ENCODE measurements at regions not wholly inside any gene's neighbourhood (a gene's known extent, or its start where the extent isn't known, plus 50 kb on each side); places are given as distances from the start of the nearest gene placed in this dataset.

DNA sequence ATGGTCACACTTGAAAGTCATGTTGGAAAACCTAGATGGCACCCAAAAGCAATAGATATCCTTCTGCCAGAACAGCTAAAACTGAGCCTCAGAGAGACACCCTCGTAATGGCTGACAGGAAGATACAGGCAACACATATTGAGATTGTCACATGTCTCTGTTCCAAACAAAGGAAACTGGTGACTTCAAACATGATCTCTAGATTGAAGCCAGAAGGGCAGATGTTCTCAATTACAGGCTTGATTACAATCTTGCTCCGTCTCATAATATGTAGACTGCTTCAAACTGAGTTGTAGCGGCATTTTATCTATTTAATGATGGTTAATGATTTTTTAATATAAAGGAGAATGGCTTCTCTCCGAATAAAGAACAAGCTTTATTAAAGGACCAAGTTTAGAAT, 774.3 kb downstream of the KCTD16 start:
- TF ChIP-seq, protein P1, sequence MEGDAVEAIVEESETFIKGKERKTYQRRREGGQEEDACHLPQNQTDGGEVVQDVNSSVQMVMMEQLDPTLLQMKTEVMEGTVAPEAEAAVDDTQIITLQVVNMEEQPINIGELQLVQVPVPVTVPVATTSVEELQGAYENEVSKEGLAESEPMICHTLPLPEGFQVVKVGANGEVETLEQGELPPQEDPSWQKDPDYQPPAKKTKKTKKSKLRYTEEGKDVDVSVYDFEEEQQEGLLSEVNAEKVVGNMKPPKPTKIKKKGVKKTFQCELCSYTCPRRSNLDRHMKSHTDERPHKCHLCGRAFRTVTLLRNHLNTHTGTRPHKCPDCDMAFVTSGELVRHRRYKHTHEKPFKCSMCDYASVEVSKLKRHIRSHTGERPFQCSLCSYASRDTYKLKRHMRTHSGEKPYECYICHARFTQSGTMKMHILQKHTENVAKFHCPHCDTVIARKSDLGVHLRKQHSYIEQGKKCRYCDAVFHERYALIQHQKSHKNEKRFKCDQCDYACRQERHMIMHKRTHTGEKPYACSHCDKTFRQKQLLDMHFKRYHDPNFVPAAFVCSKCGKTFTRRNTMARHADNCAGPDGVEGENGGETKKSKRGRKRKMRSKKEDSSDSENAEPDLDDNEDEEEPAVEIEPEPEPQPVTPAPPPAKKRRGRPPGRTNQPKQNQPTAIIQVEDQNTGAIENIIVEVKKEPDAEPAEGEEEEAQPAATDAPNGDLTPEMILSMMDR (IDR thresholded peaks at IDR 0.05; ENCODE audit: borderline replicate concordance, control extremely low read depth, extremely low read depth, insufficient read depth, missing control alignments): no peak
- in situ Hi-C loops (cut with MboI; ENCODE audit: low sequenced_read_pairs, unreplicated experiment): no loop called here
- DNase-seq (ENCODE audit: low spot score): no peak

DNA sequence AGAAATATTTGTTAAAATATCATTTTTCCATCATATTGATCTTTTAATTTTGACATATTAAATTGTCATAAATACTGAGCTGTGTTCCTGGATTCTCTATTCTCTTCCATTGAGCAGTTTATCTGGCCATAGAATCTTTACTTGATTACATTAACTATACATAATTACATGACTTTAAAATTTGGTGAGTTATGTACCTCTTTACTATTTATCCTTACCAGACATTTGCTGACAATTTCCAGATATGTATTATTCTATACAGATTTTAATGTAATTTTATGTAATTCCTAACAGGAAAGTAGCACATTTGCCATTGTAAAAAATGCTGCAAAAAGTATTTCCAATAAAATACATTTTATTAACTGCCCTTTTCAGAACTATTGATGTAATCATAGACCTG, 770.3 kb downstream of the KCTD16 start:
- no peak for DNase-seq (ENCODE audit: low spot score)
- in situ Hi-C loops (cut with MboI; ENCODE audit: low sequenced_read_pairs, unreplicated experiment): no loop called here
- TF ChIP-seq, protein P1 (IDR thresholded peaks at IDR 0.05; ENCODE audit: borderline replicate concordance, control extremely low read depth, extremely low read depth, insufficient read depth, missing control alignments): no peak

DNA sequence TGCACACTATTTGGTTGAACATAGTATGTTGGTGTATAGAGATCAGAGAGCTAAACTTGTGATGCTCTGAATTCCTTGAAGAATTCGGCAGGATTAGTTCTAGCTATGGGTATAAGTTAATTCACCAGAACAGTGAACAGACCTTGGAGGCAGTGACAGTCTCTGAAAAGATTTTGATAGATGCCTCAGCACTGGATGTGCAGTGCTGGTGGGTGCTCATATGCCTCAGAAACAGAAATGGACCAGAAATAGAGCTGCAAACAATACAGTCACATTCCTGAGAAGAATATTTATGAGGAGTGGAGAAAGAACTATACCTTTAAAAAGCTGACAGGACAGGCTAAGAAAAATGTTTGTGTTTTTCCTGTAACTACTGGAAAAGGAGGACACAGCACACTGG, 747.7 kb downstream of the KCTD16 start:
- no peak for DNase-seq (ENCODE audit: low spot score)
- in situ Hi-C loops (cut with MboI; ENCODE audit: low sequenced_read_pairs, unreplicated experiment): no loop called here
- TF ChIP-seq, protein P1 (IDR thresholded peaks at IDR 0.05; ENCODE audit: borderline replicate concordance, control extremely low read depth, extremely low read depth, insufficient read depth, missing control alignments): no peak

DNA sequence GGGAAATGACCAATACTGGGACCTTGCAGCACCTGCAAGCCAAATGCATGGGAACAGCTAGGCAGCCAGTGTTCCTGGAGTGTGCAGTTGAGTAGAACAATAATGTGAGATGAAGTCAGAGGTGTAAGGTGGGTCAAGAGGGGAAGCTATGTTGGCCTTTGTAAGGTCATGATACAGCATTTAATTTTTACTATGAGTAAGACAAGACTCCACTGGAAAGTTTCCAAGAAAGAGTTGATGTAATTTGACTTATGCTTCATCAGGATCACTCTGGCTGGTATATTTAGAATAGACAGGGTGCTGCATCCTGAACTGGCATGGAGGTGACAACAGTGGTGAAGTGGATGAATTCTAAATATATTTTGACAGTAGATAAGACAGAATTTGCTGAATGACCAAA, 744.8 kb downstream of the KCTD16 start:
- in situ Hi-C loops (cut with MboI; ENCODE audit: low sequenced_read_pairs, unreplicated experiment): no loop called here
- no peak for DNase-seq (ENCODE audit: low spot score)
- TF ChIP-seq, protein P1 (IDR thresholded peaks at IDR 0.05; ENCODE audit: borderline replicate concordance, control extremely low read depth, extremely low read depth, insufficient read depth, missing control alignments): no peak

DNA sequence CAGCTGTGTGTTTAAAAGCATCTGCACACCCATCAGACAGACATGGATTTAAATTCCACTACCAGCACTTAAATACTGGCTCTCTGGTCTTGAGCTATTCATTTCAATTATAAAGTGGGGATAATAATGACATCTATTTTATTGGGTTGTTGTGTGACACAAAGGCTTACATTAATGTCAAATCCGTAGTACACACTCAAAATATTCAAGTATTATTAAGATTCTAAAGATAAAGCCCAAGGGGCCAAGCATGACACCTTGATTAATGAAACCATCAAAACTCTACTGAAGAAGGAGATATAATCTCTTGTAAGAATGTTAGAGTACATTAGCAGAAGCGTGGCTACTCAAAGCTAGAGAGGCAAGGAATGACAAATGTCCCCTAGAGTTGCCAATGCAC, 743.0 kb downstream of the KCTD16 start:
- in situ Hi-C loops (cut with MboI; ENCODE audit: low sequenced_read_pairs, unreplicated experiment): no loop called here
- TF ChIP-seq, protein P1 (IDR thresholded peaks at IDR 0.05; ENCODE audit: borderline replicate concordance, control extremely low read depth, extremely low read depth, insufficient read depth, missing control alignments): no peak
- no peak for DNase-seq (ENCODE audit: low spot score)

DNA sequence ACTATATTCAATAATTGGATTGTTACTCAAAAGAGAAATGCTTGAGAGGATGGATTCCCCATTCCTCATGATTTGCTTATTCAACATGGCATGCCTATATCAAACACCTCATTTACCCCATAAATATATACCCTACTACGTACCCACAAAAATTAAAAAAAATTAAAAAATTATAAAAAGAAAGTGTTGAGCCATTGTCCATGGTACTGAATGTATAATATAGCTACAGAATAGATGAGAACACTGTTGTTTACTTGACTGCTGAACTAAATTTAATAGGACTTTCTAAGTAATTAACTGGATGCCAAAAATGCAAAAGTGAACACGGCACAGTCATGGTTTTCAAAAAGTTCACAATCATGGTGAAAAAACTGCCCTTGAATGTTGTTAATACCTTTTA, 725.8 kb downstream of the KCTD16 start:
- DNase-seq (ENCODE audit: low spot score): no peak
- in situ Hi-C loops (cut with MboI; ENCODE audit: low sequenced_read_pairs, unreplicated experiment): no loop called here
- TF ChIP-seq, protein P1 (IDR thresholded peaks at IDR 0.05; ENCODE audit: borderline replicate concordance, control extremely low read depth, extremely low read depth, insufficient read depth, missing control alignments): no peak

DNA sequence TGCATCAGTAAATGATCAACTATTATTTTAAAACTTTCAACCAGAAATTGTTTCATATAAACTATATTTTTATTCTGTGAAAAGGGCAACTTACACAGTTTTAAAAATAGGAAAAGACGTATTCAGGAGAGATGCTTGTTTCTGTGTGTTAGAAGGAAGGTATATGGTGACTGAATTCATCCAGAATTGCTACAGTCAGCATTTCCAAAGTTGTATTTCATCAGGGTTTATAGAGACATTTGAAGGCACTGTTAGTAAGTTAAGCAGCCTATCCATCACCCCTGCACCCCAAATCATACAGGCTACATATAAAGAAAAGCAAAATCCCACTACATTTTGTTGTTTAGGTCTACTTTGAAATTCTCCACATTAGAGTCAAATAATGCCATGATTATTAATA, 716.0 kb downstream of the KCTD16 start:
- TF ChIP-seq, protein P1 (IDR thresholded peaks at IDR 0.05; ENCODE audit: borderline replicate concordance, control extremely low read depth, extremely low read depth, insufficient read depth, missing control alignments): no peak

More for the DNA sequence above, 716.0 kb downstream of the KCTD16 start:
- in situ Hi-C loops (cut with MboI; ENCODE audit: low sequenced_read_pairs, unreplicated experiment): no loop called here
- DNase-seq (ENCODE audit: low spot score): no peak

All from GM13976 (cell line).